Mesendoderm (in vitro differentiated cells): ENCODE measurements at regions not wholly inside any gene's neighbourhood (a gene's known extent, or its start where the extent isn't known, plus 50 kb on each side); places are given as distances from the start of the nearest gene placed in this dataset.

ENCODE experiments used
- DNase-seq: peaks from one replicate; pipeline ENCODE4 v3.0.0; 2013
- H2AK5ac ChIP-seq: 2 replicates; pipeline ENCODE4 v1.6.1; 2013; ENCODE audit warnings: low read length, inconsistent platforms
- H2BK120ac ChIP-seq: 2 replicates; pipeline ENCODE4 v1.6.1; 2013; ENCODE audit warnings: low read depth, mild to moderate bottlenecking, low read length, moderate library complexity, mixed read lengths
- H2BK15ac ChIP-seq: replicated peaks from 2 replicates; pipeline ENCODE4 v1.6.1; 2013; ENCODE audit warnings: low read depth, mild to moderate bottlenecking, moderate library complexity
- H2BK5ac ChIP-seq: 2 replicates; pipeline ENCODE4 v1.6.1; 2013; ENCODE audit warnings: low read length, inconsistent platforms
- H3K18ac ChIP-seq: 2 replicates; pipeline ENCODE4 v1.6.1; 2013; ENCODE audit warnings: mild to moderate bottlenecking, low read length, mixed read lengths
- H3K23ac ChIP-seq: one replicate; pipeline ENCODE4 v1.6.1; 2013; ENCODE audit warnings: low read length
- H3K27ac ChIP-seq: 2 replicates; pipeline ENCODE4 v1.5.1; 2013; ENCODE audit warnings: low read depth, mild to moderate bottlenecking, inconsistent platforms, low read length, moderate library complexity
- H3K27me3 ChIP-seq: 2 replicates; pipeline ENCODE4 v1.6.1; 2013; ENCODE audit warnings: low read length, control low read depth, mild to moderate bottlenecking, inconsistent platforms; ENCODE audit not compliant: insufficient read depth, poor library complexity
- H3K36me3 ChIP-seq: 2 replicates; pipeline ENCODE4 v1.6.1; 2013; ENCODE audit warnings: low read length, inconsistent platforms; ENCODE audit not compliant: control insufficient read depth, insufficient read depth
- H3K4ac ChIP-seq: one replicate; pipeline ENCODE4 v1.6.1; 2013; ENCODE audit warnings: low read depth, mild to moderate bottlenecking, low read length, moderate library complexity
- H3K4me1 ChIP-seq: 2 replicates; pipeline ENCODE4 v1.6.1; 2013; ENCODE audit warnings: low read depth, low read length, inconsistent platforms; ENCODE audit not compliant: control insufficient read depth
- H3K4me2 ChIP-seq: 2 replicates; pipeline ENCODE4 v1.6.1; 2013; ENCODE audit warnings: low read length
- H3K4me3 ChIP-seq: 2 replicates; pipeline ENCODE4 v1.5.1; 2013; ENCODE audit warnings: mild to moderate bottlenecking, low read length
- H3K56ac ChIP-seq: one replicate; pipeline ENCODE4 v1.6.1; 2013; ENCODE audit warnings: low read length
- H3K79me1 ChIP-seq: 2 replicates; pipeline ENCODE4 v1.6.1; 2013; ENCODE audit warnings: low read length, inconsistent platforms
- H3K79me2 ChIP-seq: 2 replicates; pipeline ENCODE4 v1.6.1; 2013; ENCODE audit warnings: mild to moderate bottlenecking, low read length; ENCODE audit not compliant: control insufficient read depth, insufficient read depth
- H3K9ac ChIP-seq: 2 replicates; pipeline ENCODE4 v1.6.1; 2013; ENCODE audit warnings: low read length, inconsistent platforms
- H4K5ac ChIP-seq: one replicate; pipeline ENCODE4 v1.6.1; 2013; ENCODE audit warnings: low read length
- H4K8ac ChIP-seq: one replicate; pipeline ENCODE4 v1.6.1; 2013; ENCODE audit warnings: low read depth, mild to moderate bottlenecking, control low read depth, low read length, moderate library complexity
- WGBS: extraction: QIAGEN DNeasy Blood & Tissue Kit; methylation state at CpG from one replicate; pipeline ENCODE4 v1.1.7; 2013; ENCODE audit warnings: low lambda C conversion rate, missing lambda C conversion rate; ENCODE audit not compliant: insufficient coverage; ENCODE audit errors: extremely low coverage; 5-methylcytosine and 5-hydroxymethylcytosine counted together

- no CpG with 5 or more reads among the region's 8 CpGs for WGBS
- Histone ChIP-seq H3K36me3 (no peaks in the 10 kb centered on the region), H3K4me2 (no peak overlapping the region), H3K79me1 (no peaks in the 10 kb centered on the region), H3K27me3 (no peaks in the 10 kb centered on the region), H2BK15ac (no peak overlapping the region), H2BK120ac (no peak overlapping the region), H4K8ac (no peak overlapping the region), H2BK5ac (no peak overlapping the region), H3K4me3 (no peak overlapping the region), H3K56ac (no peak overlapping the region), H3K4ac (no peak overlapping the region), H3K9ac (no peak overlapping the region), H3K79me2 (no peaks in the 10 kb centered on the region), H3K4me1 (no peaks in the 10 kb centered on the region), H3K23ac (no peak overlapping the region), H4K5ac (no peak overlapping the region), H2AK5ac (no peak overlapping the region), H3K27ac (no peak overlapping the region), H3K18ac (no peak overlapping the region)
- peak; percentile 52 for DNase-seq
Observed at GRCh38 chr1:90591355-90591969, 125.6 kb downstream of the BARHL2 start.

GRCh38 chr1:90580176-90580575, 136.9 kb downstream of the BARHL2 start:
- H3K79me1 ChIP-seq = no peaks in the 10 kb centered on the region
- no peak overlapping the region for H2BK15ac ChIP-seq
- H4K8ac ChIP-seq = no peak overlapping the region

GRCh38 chr1:90579212-90579802, 137.8 kb downstream of the BARHL2 start:
- H2BK5ac ChIP-seq = no peak overlapping the region
- H3K4ac ChIP-seq = no peak overlapping the region
- H2AK5ac ChIP-seq = no peak overlapping the region
- H3K4me2 ChIP-seq = no peak overlapping the region
- no peaks in the 10 kb centered on the region for H3K4me1 ChIP-seq
- no peak overlapping the region for H2BK15ac ChIP-seq
- no peak overlapping the region for H3K23ac ChIP-seq
- peak; percentile 54 for DNase-seq
- no peak overlapping the region for H3K18ac ChIP-seq
- H2BK120ac ChIP-seq = no peak overlapping the region
- no peak overlapping the region for H4K5ac ChIP-seq
- no peaks in the 10 kb centered on the region for H3K27me3 ChIP-seq
- no CpG with 5 or more reads among the region's 3 CpGs for WGBS
- no peaks in the 10 kb centered on the region for H3K36me3 ChIP-seq
- no peak overlapping the region for H3K56ac ChIP-seq
- H3K79me2 ChIP-seq = no peaks in the 10 kb centered on the region
- H4K8ac ChIP-seq = no peak overlapping the region
- no peak overlapping the region for H3K9ac ChIP-seq
- no peak overlapping the region for H3K4me3 ChIP-seq
- H3K79me1 ChIP-seq = no peaks in the 10 kb centered on the region
- no peak overlapping the region for H3K27ac ChIP-seq

More at GRCh38 chr1:90580176-90580575, 136.9 kb downstream of the BARHL2 start:
- Histone ChIP-seq H3K4me1 (no peaks in the 10 kb centered on the region), H3K4me3 (no peak overlapping the region), H2BK5ac (no peak overlapping the region), H3K36me3 (no peaks in the 10 kb centered on the region), H3K4ac (no peak overlapping the region), H3K18ac (no peak overlapping the region), H3K79me2 (no peaks in the 10 kb centered on the region), H3K27ac (no peak overlapping the region), H2AK5ac (no peak overlapping the region), H2BK120ac (no peak overlapping the region), H3K23ac (no peak overlapping the region), H3K27me3 (no peaks in the 10 kb centered on the region), H3K56ac (no peak overlapping the region), H3K4me2 (no peak overlapping the region), H4K5ac (no peak overlapping the region), H3K9ac (no peak overlapping the region)
- WGBS = no CpG with 5 or more reads among the region's 3 CpGs
- DNase-seq = no peak

GRCh38 chr1:90574692-90575370, 142.3 kb downstream of the BARHL2 start:
- WGBS = no CpG with 5 or more reads among the region's 1 CpG
- Histone ChIP-seq H3K79me1 (no peaks in the 10 kb centered on the region), H3K4me1 (no peaks in the 10 kb centered on the region)

GRCh38 chr1:90573736-90574135, 143.4 kb downstream of the BARHL2 start:
- Histone ChIP-seq H3K27ac (no peak overlapping the region), H3K36me3 (no peaks in the 10 kb centered on the region), H3K4me2 (no peak overlapping the region), H3K4me1 (no peaks in the 10 kb centered on the region), H4K8ac (no peak overlapping the region), H3K27me3 (no peaks in the 10 kb centered on the region), H3K79me1 (no peaks in the 10 kb centered on the region), H3K23ac (no peak overlapping the region), H3K18ac (no peak overlapping the region), H3K4me3 (no peak overlapping the region), H2BK5ac (no peak overlapping the region), H2BK15ac (no peak overlapping the region), H2BK120ac (no peak overlapping the region), H3K4ac (no peak overlapping the region), H3K56ac (no peak overlapping the region), H4K5ac (no peak overlapping the region), H3K79me2 (no peaks in the 10 kb centered on the region), H2AK5ac (no peak overlapping the region), H3K9ac (no peak overlapping the region)
- no CpG with 5 or more reads among the region's 3 CpGs for WGBS
- DNase-seq = no peak

More at GRCh38 chr1:90574692-90575370, 142.3 kb downstream of the BARHL2 start:
- no peak overlapping the region for H3K56ac ChIP-seq
- no peak overlapping the region for H3K4me3 ChIP-seq
- H3K27me3 ChIP-seq = no peaks in the 10 kb centered on the region
- no peak overlapping the region for H2BK15ac ChIP-seq
- H3K18ac ChIP-seq = no peak overlapping the region
- H2AK5ac ChIP-seq = no peak overlapping the region
- no peaks in the 10 kb centered on the region for H3K36me3 ChIP-seq
- no peak overlapping the region for H3K4ac ChIP-seq
- peak; percentile 19 for DNase-seq
- no peak overlapping the region for H3K27ac ChIP-seq
- no peaks in the 10 kb centered on the region for H3K79me2 ChIP-seq
- H4K5ac ChIP-seq = no peak overlapping the region
- H2BK5ac ChIP-seq = no peak overlapping the region
- no peak overlapping the region for H4K8ac ChIP-seq
- no peak overlapping the region for H2BK120ac ChIP-seq
- H3K23ac ChIP-seq = no peak overlapping the region
- H3K9ac ChIP-seq = no peak overlapping the region
- no peak overlapping the region for H3K4me2 ChIP-seq
